GM21360 (cell line): ENCODE measurements at regions not wholly inside any gene's neighbourhood (a gene's known extent, or its start where the extent isn't known, plus 50 kb on each side); places are given as distances from the start of the nearest gene placed in this dataset.

Experiments used
- ATAC-seq: cut with Tn5 transposase; IDR thresholded peaks from one replicate; pipeline ENCODE4 v1.9.1; 2021; ENCODE audit warnings: mild to moderate bottlenecking, moderate library complexity; ENCODE audit not compliant: unreplicated experiment

DNA sequence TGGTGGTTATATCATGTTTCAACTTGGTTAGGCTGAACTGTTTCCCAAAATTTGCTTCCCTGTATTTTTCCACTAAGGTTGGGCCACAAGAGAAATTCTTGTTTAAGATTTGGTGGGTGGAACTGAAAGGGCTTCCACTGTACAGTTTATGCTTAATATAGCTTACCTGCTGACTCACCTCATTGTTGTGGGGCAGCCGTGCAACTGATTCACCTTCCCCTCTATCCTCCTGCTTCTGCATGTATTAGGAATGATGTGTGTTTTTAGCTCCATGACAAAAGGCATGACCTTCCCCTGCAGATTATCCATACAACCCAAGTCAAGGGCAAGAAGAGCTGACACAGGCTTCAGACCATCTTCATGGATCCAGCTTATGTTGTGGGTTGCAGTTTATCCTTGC, 98.4 kb upstream of the GULP1 start:
- no peak for ATAC-seq

DNA sequence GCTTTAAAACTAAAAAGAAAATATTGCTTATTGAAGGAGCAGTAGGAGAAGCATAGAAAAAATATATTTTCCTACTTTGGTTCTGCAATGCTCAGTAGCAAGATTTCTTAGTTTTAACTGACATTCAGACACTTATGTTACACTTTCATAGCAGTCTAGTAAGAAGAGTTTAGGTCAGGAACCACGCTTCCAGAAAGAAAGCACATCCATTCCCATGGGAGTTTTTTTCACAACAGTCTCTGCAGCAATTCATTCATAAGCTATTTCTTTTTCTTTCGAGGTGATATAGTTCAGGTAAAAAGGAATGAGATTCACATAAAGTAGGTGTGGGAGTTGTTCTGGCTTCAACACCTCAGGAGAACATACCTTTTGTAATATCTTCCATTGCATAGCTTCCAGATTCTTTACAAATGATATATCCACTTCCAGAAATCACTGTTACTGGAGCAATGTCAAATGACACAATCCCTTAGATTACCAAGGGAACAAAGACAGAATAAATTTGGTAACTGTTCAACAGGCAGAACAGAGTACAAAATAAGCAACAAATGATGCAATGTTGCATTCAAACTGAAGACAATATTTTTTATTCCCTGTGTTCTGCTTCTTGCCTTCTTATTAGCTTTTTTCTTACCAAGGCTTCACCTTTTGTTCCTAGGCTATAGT, 95.2 kb upstream of the GULP1 start:
- no peak for ATAC-seq

DNA sequence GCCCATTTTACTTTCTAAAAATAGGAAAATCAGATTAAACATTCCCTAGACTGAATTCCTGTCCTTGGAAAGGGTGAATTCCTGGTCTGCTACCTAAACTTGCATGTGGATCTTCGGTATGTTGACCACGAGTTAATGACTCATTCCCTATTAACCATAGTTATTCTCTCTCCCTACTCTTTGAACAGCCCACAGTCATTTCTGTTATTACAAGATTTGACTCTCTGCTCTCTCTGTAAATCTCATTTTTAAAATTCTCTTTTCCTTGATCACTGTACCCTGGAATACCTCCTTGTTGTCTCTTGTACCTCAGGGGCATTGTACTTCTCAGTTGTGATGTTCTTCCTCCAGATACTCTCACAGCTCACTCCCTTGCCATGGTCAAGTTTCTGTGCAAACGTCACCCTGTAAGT, 92.0 kb upstream of the GULP1 start:
- ATAC-seq: no peak

DNA sequence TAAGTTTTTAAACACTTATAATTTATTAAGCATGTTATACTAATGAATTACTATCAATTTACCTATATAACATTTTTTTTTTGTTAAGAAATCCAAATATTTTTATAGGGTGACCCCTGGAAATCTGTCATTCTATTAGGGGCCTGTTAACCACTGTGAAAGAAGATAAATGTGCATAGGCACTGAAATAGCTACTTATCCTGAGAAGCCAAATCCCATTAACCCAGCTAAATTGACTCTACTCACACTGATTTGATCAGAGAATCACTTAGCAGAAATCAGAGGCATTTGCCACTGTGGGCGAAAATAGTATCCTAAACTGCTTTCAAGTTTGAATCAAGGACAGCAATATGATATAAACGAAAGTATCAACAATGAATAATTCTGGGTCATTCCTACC, 90.0 kb upstream of the GULP1 start:
- no peak for ATAC-seq

DNA sequence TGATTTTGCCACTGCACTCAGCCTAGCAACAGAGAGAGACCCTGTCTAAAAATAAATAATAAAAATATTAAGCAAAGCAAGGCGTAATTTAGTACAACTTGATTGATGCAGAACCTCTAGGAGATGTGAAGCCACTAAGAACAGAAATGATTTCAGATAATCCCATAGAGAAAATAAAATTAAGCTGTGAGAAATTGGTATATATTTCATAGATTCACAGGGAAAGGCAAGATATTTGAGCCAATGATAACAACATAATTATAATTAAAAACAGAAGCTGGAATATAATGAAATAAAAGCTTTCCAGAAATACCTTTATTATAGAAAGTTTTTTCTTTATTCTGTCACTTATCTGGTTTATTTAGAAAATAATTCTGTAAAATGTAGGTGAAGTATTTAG, 88.9 kb upstream of the GULP1 start:
- ATAC-seq: no peak

DNA sequence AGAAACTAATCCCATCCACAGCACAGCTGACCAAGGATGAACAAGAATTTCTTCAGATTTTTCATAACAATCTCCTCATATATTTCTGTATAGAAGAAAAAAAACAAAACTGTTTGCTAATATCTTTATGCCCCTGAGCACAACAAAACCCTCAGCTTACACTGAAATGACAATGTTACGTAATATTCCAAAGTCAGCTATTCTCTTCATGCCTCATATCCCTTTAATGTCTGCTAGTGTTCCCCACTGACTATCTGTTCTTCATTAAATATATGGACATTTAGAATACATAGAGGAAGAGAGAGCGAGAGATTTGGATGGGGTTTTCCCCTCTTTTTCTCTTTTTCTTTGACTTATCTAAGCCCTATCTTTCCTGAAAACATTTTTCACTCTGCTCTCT, 87.9 kb upstream of the GULP1 start:
- no peak for ATAC-seq

DNA sequence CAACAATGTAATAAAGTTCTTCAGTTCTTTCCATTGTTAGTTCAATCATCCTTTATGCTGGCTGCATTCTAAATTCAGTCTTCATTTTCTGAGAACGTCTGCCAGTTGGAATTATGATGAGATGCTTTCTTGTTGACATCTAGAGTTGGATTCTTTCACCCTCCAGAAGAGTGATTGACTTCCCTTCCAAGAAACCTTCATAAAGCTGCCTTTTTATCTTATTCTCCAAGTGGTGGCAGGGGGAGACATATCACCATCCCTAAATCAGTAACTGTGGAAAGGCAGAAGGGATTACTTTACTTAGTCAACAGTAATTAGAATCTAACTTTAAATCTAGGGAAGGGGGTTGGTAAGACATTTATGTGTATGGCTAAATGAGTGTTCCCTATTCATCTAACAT, 86.8 kb upstream of the GULP1 start:
- no peak for ATAC-seq

DNA sequence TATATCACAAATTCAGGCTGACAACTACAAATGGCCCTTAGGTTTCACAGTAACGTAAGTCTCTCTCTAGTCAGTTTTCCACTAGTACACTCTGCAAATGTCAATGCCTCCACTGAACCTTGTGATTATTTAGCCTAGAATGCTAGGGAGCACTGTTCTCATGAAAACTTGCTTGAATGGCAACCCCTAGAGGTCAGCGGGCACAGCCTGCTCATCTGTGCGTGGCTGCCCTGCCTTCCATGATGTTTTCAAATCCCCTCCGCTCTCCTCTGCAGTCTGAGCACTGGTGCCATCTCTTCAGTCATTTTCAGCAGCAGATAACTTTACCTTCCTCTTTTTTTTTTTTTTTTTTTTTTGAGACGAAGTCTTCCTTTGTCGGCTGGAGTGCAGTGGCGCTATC, 84.1 kb upstream of the GULP1 start:
- no peak for ATAC-seq

DNA sequence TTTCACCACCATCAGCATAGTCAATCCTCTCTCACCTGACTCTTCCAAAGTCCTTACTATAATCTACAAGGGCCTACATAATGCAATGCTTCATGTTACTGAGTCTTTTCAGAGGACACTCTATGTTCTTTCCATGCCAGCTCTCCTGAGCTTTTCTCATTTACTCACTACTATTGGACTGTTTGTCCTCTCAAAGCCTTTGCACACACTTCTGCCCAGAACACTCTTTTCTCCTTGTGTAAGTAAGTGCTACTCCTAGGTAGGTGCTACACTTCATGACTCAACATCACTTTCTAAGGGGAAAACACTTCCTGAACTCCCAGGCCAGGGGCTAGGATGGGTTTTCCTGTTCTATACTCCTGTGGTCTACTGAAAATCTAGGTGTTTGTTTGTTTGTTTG, 82.5 kb upstream of the GULP1 start:
- ATAC-seq: no peak

DNA sequence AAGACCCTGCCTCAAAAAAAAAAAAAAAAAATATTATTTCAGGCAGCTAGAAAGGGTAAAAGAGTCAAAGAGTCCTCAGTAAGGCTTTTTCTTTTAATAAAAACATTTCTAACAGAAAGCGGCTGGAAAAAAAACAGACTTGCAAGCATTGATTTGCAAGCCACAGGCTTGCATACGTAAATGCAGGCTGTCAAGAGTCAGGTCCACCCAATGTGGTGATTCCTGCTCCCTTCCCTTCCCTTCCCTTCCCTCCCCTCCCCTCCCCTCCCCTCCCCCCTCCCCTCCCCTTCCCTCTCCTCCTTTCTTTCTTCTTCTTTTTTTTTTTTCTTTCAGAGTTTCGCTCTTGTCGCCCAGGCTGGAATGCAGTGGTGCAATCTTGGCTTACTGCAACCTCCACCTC, 74.4 kb upstream of the GULP1 start:
- no peak for ATAC-seq

DNA sequence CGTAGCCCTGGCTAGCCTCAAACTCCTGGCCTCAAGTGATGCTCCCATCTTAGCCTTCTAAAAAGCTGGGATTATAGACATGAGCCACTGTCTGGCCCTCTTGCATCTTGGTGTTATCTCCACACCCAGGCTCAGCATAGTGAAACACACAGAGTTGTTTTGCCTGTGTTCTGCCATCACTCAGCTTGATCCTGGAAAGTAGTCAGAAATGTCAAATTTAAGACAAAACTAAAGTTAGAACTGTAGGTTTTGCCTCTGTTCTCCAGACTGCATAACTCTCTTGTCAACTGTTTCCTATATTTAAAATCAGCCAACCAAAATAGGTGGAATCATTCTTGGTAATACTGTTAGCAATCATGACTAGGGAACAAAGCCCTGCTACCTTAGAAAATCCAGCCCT, 72.1 kb upstream of the GULP1 start:
- ATAC-seq: no peak

DNA sequence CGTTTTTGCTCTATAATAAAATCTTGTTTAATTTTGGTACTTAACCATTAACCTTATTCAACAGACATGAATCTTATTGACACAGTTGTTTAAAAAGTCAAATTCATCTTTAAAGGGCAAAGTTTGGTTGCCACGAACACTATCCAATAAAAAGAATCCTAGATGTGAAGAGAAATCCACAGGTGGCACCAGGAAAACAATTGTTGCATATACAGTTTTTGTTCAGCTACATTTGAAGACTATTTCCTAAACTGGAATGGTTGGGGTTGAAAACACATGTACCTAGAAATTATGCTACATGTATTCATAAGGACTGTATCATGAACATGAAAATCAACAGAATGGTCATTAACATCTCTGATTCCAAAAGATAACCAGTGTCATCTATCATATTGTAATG, 71.1 kb upstream of the GULP1 start:
- no peak for ATAC-seq

DNA sequence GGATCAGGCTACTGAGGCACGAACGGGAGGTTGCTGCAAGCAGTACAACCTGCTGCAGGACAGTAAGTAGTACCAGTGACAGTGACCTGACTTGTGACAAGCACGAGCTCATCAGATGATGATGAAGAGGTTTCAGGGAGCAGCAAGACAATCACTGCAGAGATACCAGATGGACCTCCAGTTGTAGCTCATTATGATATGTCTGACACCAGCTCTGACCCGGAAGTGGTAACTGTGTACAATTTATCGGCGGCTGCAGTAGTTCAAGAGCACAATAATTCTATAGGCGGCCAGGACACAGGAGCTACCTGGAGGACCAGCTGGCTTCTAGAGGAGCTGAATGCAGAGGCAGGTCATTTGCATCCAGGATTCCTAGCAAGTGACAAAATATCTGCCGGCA, 64.0 kb upstream of the GULP1 start:
- no peak for ATAC-seq

DNA sequence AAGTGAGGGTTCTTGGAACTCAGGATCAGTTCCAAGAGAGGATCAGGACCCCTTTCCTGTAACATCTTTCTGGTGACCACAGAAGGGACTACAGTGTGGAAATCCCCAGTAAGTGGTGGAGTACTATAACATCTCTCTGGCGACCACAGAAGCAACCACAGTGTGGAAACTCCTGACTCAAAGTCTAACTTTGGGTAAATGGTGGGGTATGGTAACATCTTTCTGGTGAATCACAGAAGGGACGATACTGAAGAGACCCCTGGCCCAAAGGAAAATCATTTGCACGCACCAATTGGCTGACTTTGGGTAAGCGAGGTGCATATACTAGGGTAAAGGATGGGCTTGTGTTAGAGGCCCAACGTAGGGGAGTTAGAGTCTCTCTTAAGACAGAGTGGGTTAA, 56.3 kb upstream of the GULP1 start:
- peak; percentile 92 for ATAC-seq

DNA sequence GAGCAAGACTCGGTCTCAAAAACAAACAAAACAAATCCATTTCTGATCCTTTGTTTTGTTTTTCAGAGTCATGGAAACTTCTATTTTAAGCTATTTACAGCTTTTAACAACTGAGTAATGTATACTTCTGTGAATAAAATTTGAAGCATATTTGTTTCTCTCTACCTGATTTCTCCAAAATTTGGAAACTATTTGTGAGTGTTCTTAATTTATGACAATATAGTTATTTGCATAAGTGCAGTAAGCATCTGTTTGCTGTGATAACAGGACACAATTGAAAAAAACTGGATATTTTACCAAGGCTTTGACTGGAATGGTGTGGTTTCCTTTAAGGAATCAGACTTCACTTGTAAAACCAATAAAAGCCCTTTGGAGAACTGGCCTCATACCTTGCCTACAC, 53.3 kb upstream of the GULP1 start:
- ATAC-seq: no peak
